ENCODE measurements at regions not wholly inside any gene's neighbourhood (a gene's known extent, or its start where the extent isn't known, plus 50 kb on each side); places are given as distances from the start of the nearest gene placed in this dataset.

- Histone ChIP-seq H3K4ac (ENCODE audit: low read depth, low read length) (no peak overlapping the region), H3K4me2 (ENCODE audit: insufficient read depth, insufficient read length, low read length) (no peak overlapping the region), H3K18ac (ENCODE audit: insufficient read length, low read depth, low read length) (no peak overlapping the region), H3K79me1 (ENCODE audit: insufficient read depth, low read depth, low read length, poor library complexity, severe bottlenecking) (no peaks in the 10 kb centered on the region), H2BK12ac (ENCODE audit: insufficient read length, low read depth, low read length) (no peak overlapping the region), H3K27ac (ENCODE audit: insufficient read length, low read depth, low read length) (no peak overlapping the region), H3K23me2 (ENCODE audit: insufficient read length, low read depth, low read length, poor library complexity, severe bottlenecking) (no peaks in the 10 kb centered on the region), H3K27me3 (ENCODE audit: insufficient read depth, low read length) (no peaks in the 10 kb centered on the region), H3K9ac (ENCODE audit: extremely low read depth, insufficient read length, low read length) (no peak overlapping the region), H4K91ac (ENCODE audit: insufficient read length, low read depth, low read length) (no peak overlapping the region), H4K20me1 (ENCODE audit: control insufficient read depth, insufficient read depth, insufficient read length) (no peaks in the 10 kb centered on the region), H3T11ph (ENCODE audit: low read length) (no peak overlapping the region), H3K79me2 (ENCODE audit: insufficient read depth, low read length) (no peaks in the 10 kb centered on the region), H2AK5ac (ENCODE audit: insufficient read length, low read length) (no peak overlapping the region), H2BK120ac (ENCODE audit: low read depth, low read length, poor library complexity, severe bottlenecking) (no peak overlapping the region), H2BK20ac (ENCODE audit: low read depth, low read length, poor library complexity, severe bottlenecking) (no peak overlapping the region), H3K4me1 (ENCODE audit: insufficient read depth, low read length) (no peaks in the 10 kb centered on the region), H2BK5ac (ENCODE audit: insufficient read length, low read length) (no peak overlapping the region), H3K9me3 (ENCODE audit: control insufficient read depth, low read depth, low read length) (no peaks in the 10 kb centered on the region), H2BK15ac (ENCODE audit: low read depth, low read length) (no peak overlapping the region), H3K23ac (ENCODE audit: insufficient read length, low read depth, low read length) (no peak overlapping the region), H2AFZ (ENCODE audit: low read length) (no peak overlapping the region), H4K8ac (replicated peaks; ENCODE audit: insufficient read length, low read depth, low read length) (no peak overlapping the region), H3K56ac (ENCODE audit: insufficient read length, low read depth, low read length) (no peak overlapping the region), H3K14ac (ENCODE audit: insufficient read depth, low read length) (no peak overlapping the region), H4K5ac (ENCODE audit: insufficient read length, low read depth, low read length) (no peak overlapping the region)
- no CpG with 5 or more reads among the region's 3 CpGs for WGBS (ENCODE audit: extremely low coverage, insufficient read length, low lambda C conversion rate)
- DNase-seq = no peak
- no peaks in the 10 kb centered on the region for H3K36me3 Mint-ChIP-seq (ENCODE audit: insufficient read depth in 1 of 3, low read depth in 3 of 3)
- no peaks in the 10 kb centered on the region for H3K9me3 Mint-ChIP-seq
- no peak overlapping the region for H3K4me3 Mint-ChIP-seq
- no peak for TF ChIP-seq CTCF (conservative IDR thresholded peaks at IDR 0.05)
- H3K27me3 Mint-ChIP-seq (ENCODE audit: low read depth) = no peaks in the 10 kb centered on the region; the same call in 1 of the 2 replicates
- no peaks in the 10 kb centered on the region for H3K4me1 Mint-ChIP-seq
- H3K27ac Mint-ChIP-seq = no peak overlapping the region
Observed at GRCh38 chr1:162970021-162970420, 99.1 kb upstream of the RGS4 start.

Data from H9 (cell line).